C1 segment of cervical spinal cord (tissue), 14 donors: ENCODE measurements at regions not wholly inside any gene's neighbourhood (a gene's known extent, or its start where the extent isn't known, plus 50 kb on each side); places are given as distances from the start of the nearest gene placed in this dataset.

Source experiments
- DNase-seq, 14 donors: peaks; one replicate each; lab custom pipeline; 2025; lab: John Stamatoyannopoulos, UW

DNA sequence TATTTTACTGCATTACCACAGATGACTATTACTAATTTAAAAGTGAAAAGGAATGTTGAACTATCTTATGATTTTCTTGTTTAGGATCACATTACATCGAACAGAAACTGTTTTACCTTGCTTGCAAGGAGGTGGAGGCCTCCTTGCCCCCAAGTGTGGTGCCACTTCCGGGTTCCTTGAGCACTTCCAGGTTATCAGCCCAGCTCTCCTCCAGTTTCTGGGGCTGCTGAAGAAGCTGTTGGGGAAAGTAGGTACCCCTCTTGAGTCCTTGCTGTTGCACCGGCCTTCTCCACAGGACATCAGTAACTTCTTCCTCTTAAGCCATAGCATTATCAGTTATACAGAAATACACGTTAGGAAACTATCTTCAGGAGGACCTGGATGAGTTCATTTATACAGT is 278.2 kb downstream of the DMRT2 start:
- no peak for DNase-seq

- DNase-seq: no peak
Measured at GRCh38 chr9:1331546-1332038, 281.4 kb downstream of the DMRT2 start.

DNA sequence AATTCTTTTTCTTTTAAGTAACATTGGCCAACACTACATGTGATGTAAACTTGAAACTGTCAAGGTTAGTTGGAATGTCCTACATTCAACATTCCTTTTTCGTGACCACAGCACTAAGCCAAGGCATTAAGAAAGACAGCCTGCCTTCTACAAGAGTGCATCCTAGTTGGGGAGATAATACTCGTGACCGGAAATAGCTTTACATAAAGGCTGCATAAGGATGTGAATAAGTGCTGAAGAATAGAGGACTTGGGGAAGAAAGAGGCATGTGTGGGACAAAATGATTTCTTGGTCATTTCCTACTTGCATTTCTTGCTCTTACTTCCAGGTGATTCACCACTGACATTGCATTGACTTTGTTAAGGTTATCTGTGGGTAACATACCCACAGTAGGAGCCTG is 282.0 kb downstream of the DMRT2 start:
- no peak for DNase-seq

GRCh38 chr9:1335174-1335573 is 285.0 kb downstream of the DMRT2 start:
- no peak for DNase-seq

DNA sequence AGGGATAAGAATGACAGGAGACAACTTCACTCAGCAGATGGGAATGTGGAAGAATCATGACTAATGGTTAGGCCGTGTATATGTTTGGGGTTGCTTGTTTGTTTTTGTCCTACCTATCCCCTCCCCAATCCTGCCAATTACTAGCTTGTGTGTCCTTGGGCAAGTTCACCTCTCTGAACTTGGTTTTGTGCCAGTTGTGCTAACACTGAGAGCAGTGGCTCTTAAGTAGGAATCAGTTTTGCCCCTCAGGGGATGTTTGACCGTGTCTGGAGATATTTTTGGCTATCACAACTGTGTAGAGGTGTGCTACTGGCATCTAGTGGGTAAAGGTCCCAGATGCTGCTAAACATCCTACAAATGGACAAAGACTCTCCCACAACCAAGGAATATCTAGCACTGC is 287.0 kb downstream of the DMRT2 start:
- no peak for DNase-seq

DNA sequence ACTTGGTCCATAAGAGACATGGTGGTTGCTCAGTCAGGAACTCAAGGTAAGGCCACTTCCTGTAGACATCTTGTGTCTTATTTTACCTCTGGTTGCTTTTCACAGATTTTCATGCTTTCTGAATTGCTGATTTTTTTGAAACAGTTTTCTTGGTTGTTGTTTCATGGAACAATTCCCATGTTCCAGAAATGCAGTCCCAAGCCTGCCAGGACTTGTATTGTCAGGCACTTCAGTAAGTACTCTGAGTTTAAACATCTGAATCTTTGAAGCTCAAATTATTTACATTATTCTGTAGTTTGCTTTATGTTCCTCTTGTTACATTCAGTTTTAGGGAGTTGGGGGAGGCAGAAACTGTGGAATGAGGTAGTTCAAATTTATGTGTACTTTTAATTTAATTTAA is 290.2 kb downstream of the DMRT2 start:
- no peak for DNase-seq

- DNase-seq: no peak
Measured at GRCh38 chr9:1353291-1353690, 303.1 kb downstream of the DMRT2 start.

DNA sequence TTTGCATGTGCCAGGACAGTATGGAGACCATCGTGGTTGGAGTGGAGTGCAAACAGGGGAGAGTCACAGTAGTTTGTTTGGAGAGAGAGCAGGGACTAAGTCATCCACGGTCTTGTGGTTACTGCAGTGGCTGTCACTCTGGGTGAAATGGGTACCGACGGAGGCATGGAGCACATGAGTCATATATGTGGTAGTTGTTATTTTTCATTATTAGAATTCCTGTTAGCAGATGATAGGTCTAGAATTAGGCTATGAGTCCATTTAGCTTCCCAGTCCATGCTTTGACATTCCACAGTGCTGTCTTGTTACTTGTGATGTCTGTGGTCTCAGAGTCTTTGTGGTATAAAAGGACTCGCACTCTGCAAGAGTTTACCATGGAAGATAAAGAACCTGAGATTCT is 303.9 kb downstream of the DMRT2 start:
- DNase-seq: no peak

DNA sequence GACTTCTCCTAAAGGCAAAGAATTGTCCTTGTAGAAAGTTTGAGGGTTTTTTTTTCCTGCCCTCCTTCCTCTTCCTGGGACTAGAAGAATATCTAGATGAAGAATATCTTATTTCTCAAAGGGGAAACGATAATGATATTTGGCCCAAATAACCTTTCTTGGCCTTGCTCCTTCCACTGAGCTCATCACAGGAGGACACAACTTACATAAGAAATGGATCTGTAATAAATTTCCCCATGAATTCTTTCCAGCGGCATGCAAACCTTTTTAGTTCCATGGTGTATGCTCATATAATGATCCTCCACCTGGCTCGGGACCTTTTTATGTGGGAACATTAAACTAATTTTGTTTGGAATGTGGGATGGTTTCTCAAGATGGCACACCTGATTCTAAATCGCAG is 304.4 kb downstream of the DMRT2 start:
- DNase-seq: no peak

DNA sequence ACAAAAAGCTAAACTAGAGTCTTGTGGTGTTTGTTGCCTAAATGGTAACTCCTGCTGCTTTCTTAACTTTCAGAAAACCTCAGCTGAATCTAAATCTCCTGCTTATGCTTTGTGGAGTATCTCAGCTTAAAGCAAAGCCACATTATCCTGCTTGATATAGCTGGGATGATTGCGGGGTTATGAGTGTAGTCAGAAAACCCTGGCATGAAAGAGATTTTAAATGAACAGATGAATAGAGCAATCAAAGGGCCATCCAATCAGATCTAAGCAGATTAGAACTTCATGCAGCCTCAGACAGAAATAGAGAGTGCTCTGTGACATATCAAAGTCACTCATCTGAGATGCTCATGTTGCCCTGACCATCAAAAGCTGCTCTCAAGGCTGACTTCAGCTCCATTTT is 305.5 kb downstream of the DMRT2 start:
- no peak for DNase-seq

GRCh38 chr9:1362845-1363244 is 312.7 kb downstream of the DMRT2 start:
- DNase-seq: no peak

GRCh38 chr9:1366276-1366675 is 316.1 kb downstream of the DMRT2 start:
- no peak for DNase-seq

- no peak for DNase-seq
Measured at GRCh38 chr9:1369297-1369696, 319.1 kb downstream of the DMRT2 start.

- DNase-seq: no peak
Measured at GRCh38 chr9:1373445-1373844, 323.3 kb downstream of the DMRT2 start.

DNA sequence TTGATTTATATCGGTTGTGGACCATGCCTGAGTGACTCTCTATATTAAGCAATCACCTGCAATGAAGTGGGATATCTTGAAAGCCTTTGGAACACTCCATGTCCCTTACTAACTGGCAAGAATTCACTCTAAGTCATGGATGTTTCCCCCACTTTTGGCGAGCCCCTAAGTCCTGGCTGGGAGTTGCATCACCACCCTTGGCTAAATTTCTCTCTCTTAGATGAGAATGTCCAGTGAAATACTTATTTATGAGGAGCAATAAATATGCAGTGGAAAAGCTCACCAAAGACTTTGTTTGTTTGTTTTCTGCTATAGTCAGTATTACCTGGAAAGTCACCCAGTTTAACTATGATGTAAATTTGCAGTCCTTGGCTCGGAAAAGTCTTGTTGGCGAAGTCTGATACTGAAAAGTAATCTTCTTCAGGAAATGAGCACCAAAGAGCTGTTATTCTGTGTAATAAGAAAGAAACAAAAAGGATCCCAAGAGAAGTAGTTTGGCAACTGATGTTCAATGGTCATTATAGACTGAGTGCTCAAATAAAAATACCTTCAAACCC is 333.8 kb downstream of the DMRT2 start:
- DNase-seq: no peak

GRCh38 chr9:1384816-1385215 is 334.7 kb downstream of the DMRT2 start:
- DNase-seq: no peak

DNA sequence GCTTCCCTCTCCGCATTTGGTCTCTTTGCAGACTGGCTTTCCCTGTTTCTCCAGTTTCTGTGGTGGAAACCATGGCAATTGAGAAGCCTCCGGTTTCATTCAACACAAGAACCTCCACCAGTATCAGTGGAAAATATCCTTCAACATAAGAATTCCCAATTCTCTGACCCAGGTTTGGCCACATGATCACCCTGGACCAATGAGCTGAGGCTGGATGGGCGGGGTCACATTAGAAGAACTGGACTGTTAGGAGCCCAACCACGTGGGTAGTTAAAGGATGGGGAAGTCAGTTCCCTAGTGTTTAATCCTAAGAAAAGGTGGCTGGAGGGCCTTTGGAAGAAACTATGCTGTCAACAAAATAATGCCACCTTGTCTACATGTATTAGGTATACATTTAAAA is 336.3 kb downstream of the DMRT2 start:
- DNase-seq: no peak

GRCh38 chr9:1388216-1388615 is 338.1 kb downstream of the DMRT2 start:
- no peak for DNase-seq

DNA sequence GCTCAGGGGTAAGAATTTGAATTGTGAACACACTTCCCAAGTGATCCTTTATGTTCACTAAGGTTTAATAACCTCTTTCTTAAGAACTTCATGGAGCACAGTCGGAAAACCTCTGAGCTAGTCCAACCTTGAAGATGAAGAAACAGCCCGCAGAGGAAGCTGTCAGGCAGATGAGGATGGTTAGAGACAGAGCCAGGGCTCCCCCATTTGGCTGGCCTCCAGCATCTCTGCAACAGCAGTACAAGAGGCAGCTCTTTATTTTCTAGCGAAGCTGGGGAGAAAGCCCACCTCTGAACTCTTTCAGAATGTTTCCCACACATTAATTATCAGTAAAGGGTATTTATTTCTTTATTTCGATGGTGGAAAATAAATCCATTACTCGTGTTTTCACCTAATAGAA is 350.8 kb downstream of the DMRT2 start:
- DNase-seq: peak in 1 of 14 donors; percentile 1

DNA sequence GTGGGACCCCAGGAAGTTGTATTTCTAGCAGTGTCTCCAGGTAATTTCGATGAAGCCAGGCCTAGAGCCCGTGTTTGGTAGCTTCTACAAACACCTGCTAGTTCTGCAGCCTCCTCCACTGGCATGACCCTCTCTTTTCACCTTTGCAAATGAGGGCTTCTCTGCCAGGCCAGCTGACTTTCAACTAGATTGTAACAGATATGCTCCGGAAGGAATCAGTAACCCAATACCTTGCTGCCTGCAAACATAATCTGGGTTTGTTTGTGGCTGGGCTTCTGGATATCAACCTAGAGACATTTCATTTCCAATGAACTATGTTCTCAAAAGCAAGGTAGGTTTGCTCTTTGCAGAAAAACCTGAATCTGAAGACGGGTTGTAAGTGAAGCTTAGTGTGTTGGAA is 354.8 kb downstream of the DMRT2 start:
- no peak for DNase-seq

GRCh38 chr9:1411826-1412225 is 361.7 kb downstream of the DMRT2 start:
- DNase-seq: no peak

DNA sequence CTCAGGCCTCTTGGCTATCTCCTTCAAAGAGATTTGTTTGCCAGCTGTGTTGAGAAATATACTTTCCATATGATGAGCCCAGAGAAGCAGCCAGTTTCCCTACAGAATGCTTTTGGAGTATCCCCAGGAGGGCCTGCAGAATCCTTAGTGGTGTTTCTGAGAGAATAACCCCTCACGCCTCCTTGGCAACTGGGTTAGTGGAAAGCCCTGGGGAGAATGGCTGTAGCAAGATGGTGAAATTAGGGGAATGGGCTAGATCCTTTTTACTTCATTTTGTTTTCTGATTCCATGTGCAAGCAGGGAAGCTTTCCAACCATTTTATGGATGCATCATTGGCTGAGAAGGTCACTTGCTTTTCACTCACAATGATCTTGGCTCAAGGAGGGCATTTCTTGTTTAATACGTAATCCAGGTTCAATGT is 364.6 kb downstream of the DMRT2 start:
- DNase-seq: no peak

GRCh38 chr9:1415146-1415545 is 365.0 kb downstream of the DMRT2 start:
- DNase-seq: no peak

DNA sequence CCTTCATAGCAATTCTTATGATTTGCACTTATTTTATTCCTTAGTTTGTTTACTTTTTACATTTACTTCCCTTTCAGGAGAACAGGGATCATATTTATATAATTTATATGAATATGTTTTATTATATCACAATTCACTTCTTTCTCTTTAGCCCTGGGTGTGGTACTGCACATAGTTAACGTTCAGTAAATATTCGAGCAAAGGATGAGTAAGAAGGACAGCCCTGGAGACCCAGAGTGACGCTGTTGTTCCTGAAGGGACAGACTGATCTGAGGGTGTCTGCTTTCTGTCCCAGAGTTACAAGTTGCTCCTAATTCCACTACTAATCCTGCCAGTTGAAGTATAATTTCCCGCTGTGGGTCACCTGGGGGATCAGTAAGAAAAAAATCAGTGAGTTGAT is 366.1 kb downstream of the DMRT2 start:
- DNase-seq: no peak
